ENCODE measurements at regions not wholly inside any gene's neighbourhood (a gene's known extent, or its start where the extent isn't known, plus 50 kb on each side); places are given as distances from the start of the nearest gene placed in this dataset.

DNA sequence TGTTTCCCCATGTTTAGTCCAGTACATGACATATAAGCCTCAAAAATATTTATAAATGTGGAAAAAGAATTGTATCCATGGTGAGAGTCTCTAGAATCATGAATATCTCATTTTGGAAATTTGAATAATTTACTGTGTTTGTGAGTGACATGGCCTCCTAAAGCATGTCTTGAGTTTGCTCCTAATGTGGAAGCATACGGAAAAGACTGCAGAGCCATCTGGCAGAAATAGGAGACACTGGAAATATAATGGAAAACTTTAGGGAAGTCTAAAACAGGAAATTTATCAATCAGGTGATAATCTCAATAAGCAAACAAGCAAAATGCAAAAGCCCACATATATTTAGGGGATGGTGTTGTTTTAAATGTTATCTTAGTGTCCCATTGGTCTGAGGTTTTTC is 465.0 kb downstream of the TDRD3 start:
- no peaks in the 10 kb centered on the region for H4K20me1 ChIP-seq (ENCODE audit: insufficient read depth, low read length)
- ChIA-PET CTCF (ENCODE audit: unreplicated experiment) (no interaction called here), POLR2A (no interaction called here)
- no peaks in the 10 kb centered on the region for H3K9me3 ChIP-seq (ENCODE audit: low read length)
- H3K36me3 ChIP-seq (ENCODE audit: insufficient read depth, low read length): no peaks in the 10 kb centered on the region
- H3K79me2 ChIP-seq (ENCODE audit: insufficient read depth, low read depth, low read length): no peaks in the 10 kb centered on the region
- no peak overlapping the region for H3K27ac ChIP-seq (ENCODE audit: low read depth, low read length, poor library complexity, severe bottlenecking)
- no peak for TF ChIP-seq EZH2phosphoT487 (IDR thresholded peaks at IDR 0.05; ENCODE audit: borderline replicate concordance, low read depth, low read length)
- TF ChIP-seq, protein P1, sequence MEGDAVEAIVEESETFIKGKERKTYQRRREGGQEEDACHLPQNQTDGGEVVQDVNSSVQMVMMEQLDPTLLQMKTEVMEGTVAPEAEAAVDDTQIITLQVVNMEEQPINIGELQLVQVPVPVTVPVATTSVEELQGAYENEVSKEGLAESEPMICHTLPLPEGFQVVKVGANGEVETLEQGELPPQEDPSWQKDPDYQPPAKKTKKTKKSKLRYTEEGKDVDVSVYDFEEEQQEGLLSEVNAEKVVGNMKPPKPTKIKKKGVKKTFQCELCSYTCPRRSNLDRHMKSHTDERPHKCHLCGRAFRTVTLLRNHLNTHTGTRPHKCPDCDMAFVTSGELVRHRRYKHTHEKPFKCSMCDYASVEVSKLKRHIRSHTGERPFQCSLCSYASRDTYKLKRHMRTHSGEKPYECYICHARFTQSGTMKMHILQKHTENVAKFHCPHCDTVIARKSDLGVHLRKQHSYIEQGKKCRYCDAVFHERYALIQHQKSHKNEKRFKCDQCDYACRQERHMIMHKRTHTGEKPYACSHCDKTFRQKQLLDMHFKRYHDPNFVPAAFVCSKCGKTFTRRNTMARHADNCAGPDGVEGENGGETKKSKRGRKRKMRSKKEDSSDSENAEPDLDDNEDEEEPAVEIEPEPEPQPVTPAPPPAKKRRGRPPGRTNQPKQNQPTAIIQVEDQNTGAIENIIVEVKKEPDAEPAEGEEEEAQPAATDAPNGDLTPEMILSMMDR (conservative IDR thresholded peaks at IDR 0.05; ENCODE audit: low read length): no peak
- no peak overlapping the region for H2AFZ ChIP-seq (ENCODE audit: low read length)
- no TSS peak for BruUV-seq (replicated peaks)
- no peaks in the 10 kb centered on the region for H3K9me2 ChIP-seq (ENCODE audit: insufficient read depth, low read length)
- H3K4me2 ChIP-seq (ENCODE audit: low read length): no peak overlapping the region
- H3K4me1 ChIP-seq (ENCODE audit: insufficient read depth, low read length, poor library complexity, severe bottlenecking): no peaks in the 10 kb centered on the region
- H3K4me3 ChIP-seq (ENCODE audit: low read depth, low read length, poor library complexity, severe bottlenecking): no peak overlapping the region
- intact Hi-C loops (cut with micrococcal nuclease; ENCODE audit: unreplicated experiment): no loop called here
- no peak for DNase-seq (ENCODE audit: low spot score)

- no peak overlapping the region for H3K27ac ChIP-seq (ENCODE audit: low read depth, low read length, poor library complexity, severe bottlenecking)
- H4K20me1 ChIP-seq (ENCODE audit: insufficient read depth, low read length): no peaks in the 10 kb centered on the region
- no peaks in the 10 kb centered on the region for H3K9me3 ChIP-seq (ENCODE audit: low read length)
- CTCF ChIA-PET (ENCODE audit: unreplicated experiment): no interaction called here
- POLR2A ChIA-PET: no interaction called here
- no peaks in the 10 kb centered on the region for H3K9me2 ChIP-seq (ENCODE audit: insufficient read depth, low read length)
- H3K4me2 ChIP-seq (ENCODE audit: low read length): no peak overlapping the region
- no peaks in the 10 kb centered on the region for H3K4me1 ChIP-seq (ENCODE audit: insufficient read depth, low read length, poor library complexity, severe bottlenecking)
- TF ChIP-seq, protein P1 (conservative IDR thresholded peaks at IDR 0.05; ENCODE audit: low read length): no peak
- no peak for TF ChIP-seq EZH2phosphoT487 (IDR thresholded peaks at IDR 0.05; ENCODE audit: borderline replicate concordance, low read depth, low read length)
- no peak for DNase-seq (ENCODE audit: low spot score)
- H2AFZ ChIP-seq (ENCODE audit: low read length): no peak overlapping the region
- no TSS peak for BruUV-seq (replicated peaks)
- intact Hi-C loops (cut with micrococcal nuclease; ENCODE audit: unreplicated experiment): no loop called here
- H3K79me2 ChIP-seq (ENCODE audit: insufficient read depth, low read depth, low read length): no peaks in the 10 kb centered on the region
- no peak overlapping the region for H3K4me3 ChIP-seq (ENCODE audit: low read depth, low read length, poor library complexity, severe bottlenecking)
- no peaks in the 10 kb centered on the region for H3K36me3 ChIP-seq (ENCODE audit: insufficient read depth, low read length)
Observed at GRCh38 chr13:60857698-60858097, 460.7 kb downstream of the TDRD3 start.

DNA sequence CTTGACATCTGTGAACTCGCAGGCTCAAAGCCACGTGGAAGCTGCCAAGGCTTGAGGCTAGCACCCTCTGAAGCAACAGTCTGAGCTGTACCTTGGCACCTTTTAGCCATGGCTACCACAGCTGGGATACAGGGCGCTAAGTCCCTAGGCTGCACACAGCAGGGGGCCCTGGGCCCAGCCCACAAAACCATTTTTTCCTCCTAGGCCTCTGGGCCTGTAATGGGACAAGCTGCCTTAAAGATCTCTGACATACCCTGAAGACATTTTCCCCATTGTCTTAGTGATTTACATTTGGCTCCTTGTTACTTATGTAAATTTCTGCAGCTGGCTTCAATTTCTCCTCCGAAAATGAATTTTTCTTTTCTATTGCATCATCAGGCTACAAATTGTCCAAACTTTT is 455.9 kb downstream of the TDRD3 start:
- Histone ChIP-seq H3K9me2 (ENCODE audit: insufficient read depth, low read length) (no peaks in the 10 kb centered on the region), H3K27ac (ENCODE audit: low read depth, low read length, poor library complexity, severe bottlenecking) (no peak overlapping the region), H3K36me3 (ENCODE audit: insufficient read depth, low read length) (no peaks in the 10 kb centered on the region), H3K4me3 (ENCODE audit: low read depth, low read length, poor library complexity, severe bottlenecking) (no peak overlapping the region), H3K9me3 (ENCODE audit: low read length) (no peaks in the 10 kb centered on the region), H3K4me2 (ENCODE audit: low read length) (no peak overlapping the region), H3K79me2 (ENCODE audit: insufficient read depth, low read depth, low read length) (no peaks in the 10 kb centered on the region), H2AFZ (ENCODE audit: low read length) (no peak overlapping the region), H3K4me1 (ENCODE audit: insufficient read depth, low read length, poor library complexity, severe bottlenecking) (no peaks in the 10 kb centered on the region), H4K20me1 (ENCODE audit: insufficient read depth, low read length) (no peaks in the 10 kb centered on the region)
- CTCF ChIA-PET (ENCODE audit: unreplicated experiment): no interaction called here
- intact Hi-C loops (cut with micrococcal nuclease; ENCODE audit: unreplicated experiment): no loop called here
- no TSS peak for BruUV-seq (replicated peaks)
- DNase-seq (ENCODE audit: low spot score): no peak
- POLR2A ChIA-PET: no interaction called here
- no peak for TF ChIP-seq EZH2phosphoT487 (IDR thresholded peaks at IDR 0.05; ENCODE audit: borderline replicate concordance, low read depth, low read length)
- TF ChIP-seq, protein P1 (conservative IDR thresholded peaks at IDR 0.05; ENCODE audit: low read length): no peak
